Cardiac septum (tissue), 1 donor: ENCODE measurements at regions not wholly inside any gene's neighbourhood (a gene's known extent, or its start where the extent isn't known, plus 50 kb on each side); places are given as distances from the start of the nearest gene placed in this dataset.

ENCODE experiments used
- DNase-seq: peaks from one replicate; pipeline ENCODE4 v3.0.0-alpha.2; 2020; ENCODE audit warnings: low spot score
- intact Hi-C: fragments of 100-400 bp; cut with DNase I; formaldehyde crosslinking; loops from one replicate; pipeline ENCODE4 v1.14.0; 2022
- donor health status: DM: no; HTN: no; CAD: no.

- intact Hi-C loops = no loop called here
- no peak for DNase-seq
Measured at GRCh38 chr10:64484811-64485330, 963.7 kb downstream of the REEP3 start.

GRCh38 chr10:64486149-64486548 is 964.9 kb downstream of the REEP3 start:
- intact Hi-C loops = no loop called here
- no peak for DNase-seq

- no peak for DNase-seq
- intact Hi-C loops = no loop called here
Measured at GRCh38 chr10:64486901-64487300, 965.7 kb downstream of the REEP3 start.

- intact Hi-C loops = no loop called here
- DNase-seq = no peak
Measured at GRCh38 chr10:64494901-64495300, 973.7 kb downstream of the REEP3 start.

- DNase-seq = no peak
- intact Hi-C loops = no loop called here
Measured at GRCh38 chr10:64497306-64497705, 976.1 kb downstream of the REEP3 start.

GRCh38 chr10:64501807-64502206 is 980.6 kb downstream of the REEP3 start:
- intact Hi-C loops = no loop called here

GRCh38 chr10:64502936-64503335 is 981.7 kb downstream of the REEP3 start:
- intact Hi-C loops = no loop called here
- no peak for DNase-seq

More at GRCh38 chr10:64501807-64502206, 980.6 kb downstream of the REEP3 start:
- no peak for DNase-seq

- no peak for DNase-seq
- intact Hi-C loops = no loop called here
Measured at GRCh38 chr10:64503429-64503828, 982.2 kb downstream of the REEP3 start.

- intact Hi-C loops = no loop called here
- DNase-seq = no peak
Measured at GRCh38 chr10:64505501-64505900, 984.3 kb downstream of the REEP3 start.

- intact Hi-C loops = no loop called here
- DNase-seq = no peak
Measured at GRCh38 chr10:64506963-64507362, 985.8 kb downstream of the REEP3 start.

- intact Hi-C loops = no loop called here
- DNase-seq = no peak
Measured at GRCh38 chr10:64507651-64508028, 986.4 kb downstream of the REEP3 start.

- no peak for DNase-seq
- intact Hi-C loops = no loop called here
Measured at GRCh38 chr10:64508029-64508661, 986.9 kb downstream of the REEP3 start.

GRCh38 chr10:64515970-64516699 is 994.9 kb downstream of the REEP3 start:
- DNase-seq = no peak
- intact Hi-C loops = no loop called here

- no peak for DNase-seq
- intact Hi-C loops = no loop called here
Measured at GRCh38 chr10:64518456-64518855, 997.3 kb downstream of the REEP3 start.

GRCh38 chr10:64519427-64519826 is 998.2 kb downstream of the REEP3 start:
- intact Hi-C loops = no loop called here
- DNase-seq = no peak

- intact Hi-C loops = no loop called here
Measured at GRCh38 chr10:64519831-64520230, 998.6 kb downstream of the REEP3 start.

GRCh38 chr10:64523065-64523759 is 1002.0 kb downstream of the REEP3 start:
- DNase-seq = no peak
- intact Hi-C loops = no loop called here

More at GRCh38 chr10:64519831-64520230, 998.6 kb downstream of the REEP3 start:
- no peak for DNase-seq

GRCh38 chr10:64528294-64529002 is 1007.2 kb downstream of the REEP3 start:
- no peak for DNase-seq
- intact Hi-C loops = no loop called here

GRCh38 chr10:64529003-64529350 is 1007.8 kb downstream of the REEP3 start:
- intact Hi-C loops = no loop called here
- no peak for DNase-seq

- no peak for DNase-seq
- intact Hi-C loops = no loop called here
Measured at GRCh38 chr10:64534616-64535015, 1013.4 kb downstream of the REEP3 start.
